GM21737 (cell line): ENCODE measurements at regions not wholly inside any gene's neighbourhood (a gene's known extent, or its start where the extent isn't known, plus 50 kb on each side); places are given as distances from the start of the nearest gene placed in this dataset.

Experiments used
- ATAC-seq: cut with Tn5 transposase; IDR thresholded peaks from one replicate; pipeline ENCODE4 v1.9.1; 2021; ENCODE audit warnings: mild to moderate bottlenecking, moderate library complexity; ENCODE audit not compliant: unreplicated experiment

- no peak for ATAC-seq
Measured at GRCh38 chr2:163281717-163282116, 443.1 kb upstream of the KCNH7 start.

GRCh38 chr2:163269374-163270021 lies 430.9 kb upstream of the KCNH7 start:
- ATAC-seq, result no peak

- ATAC-seq, result no peak
Measured at GRCh38 chr2:163266772-163267171, 428.2 kb upstream of the KCNH7 start.

DNA sequence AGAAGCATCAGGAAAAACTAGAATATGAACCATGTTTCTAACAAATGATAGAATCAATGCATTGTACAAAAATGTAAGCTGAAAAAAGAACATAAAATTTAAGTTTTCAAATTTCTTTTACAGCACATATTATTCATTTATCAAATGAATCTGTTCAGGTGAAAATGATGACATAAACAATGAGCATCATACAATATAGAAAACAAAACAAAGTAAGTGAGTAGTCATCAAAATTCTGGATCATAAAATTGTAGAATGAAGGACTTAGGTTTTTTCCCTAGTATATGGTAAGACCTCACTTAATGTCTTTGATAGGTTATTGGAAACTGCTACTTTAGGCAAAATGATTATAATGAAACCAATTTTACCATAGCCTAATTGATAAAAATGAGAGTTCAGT lies 427.0 kb upstream of the KCNH7 start:
- no peak for ATAC-seq

DNA sequence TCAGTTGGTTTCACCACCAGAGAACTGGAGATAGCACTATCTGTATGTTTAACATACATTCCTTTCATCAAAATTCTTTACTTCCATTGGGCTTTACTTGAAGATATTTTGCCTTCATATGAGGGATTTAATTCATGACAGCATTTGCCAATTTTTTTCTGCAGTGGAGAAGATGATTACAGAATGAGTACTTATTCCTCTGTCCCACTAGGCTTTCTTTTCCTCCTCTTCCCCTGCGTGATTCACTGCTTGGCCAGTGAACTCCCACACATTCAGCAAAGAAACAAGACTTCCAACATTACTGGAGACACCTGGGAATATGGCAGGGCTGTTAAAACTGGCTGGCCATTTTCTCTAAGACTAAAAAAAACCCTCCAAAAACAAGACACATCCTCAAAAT lies 425.8 kb upstream of the KCNH7 start:
- ATAC-seq, result no peak

GRCh38 chr2:163259489-163259888 lies 420.9 kb upstream of the KCNH7 start:
- ATAC-seq, result no peak

DNA sequence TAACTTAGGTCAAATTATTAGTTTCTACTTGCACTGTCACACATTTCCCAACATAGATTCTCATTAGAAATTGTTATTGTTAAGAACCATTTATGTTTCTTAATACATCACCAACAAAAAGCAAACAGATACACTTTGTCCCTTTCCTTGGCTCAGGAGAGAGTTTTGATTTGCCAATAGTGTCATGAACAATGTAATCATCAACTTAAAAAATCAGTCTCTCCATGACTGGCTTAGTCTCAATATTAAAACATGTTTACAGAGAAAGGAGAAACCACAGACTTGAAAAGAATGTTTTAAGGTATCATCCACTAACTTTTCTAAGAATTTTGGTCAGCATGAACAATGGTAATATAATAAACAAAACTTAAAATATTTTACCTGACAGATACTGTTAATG lies 416.5 kb upstream of the KCNH7 start:
- no peak for ATAC-seq

- ATAC-seq, result no peak
Measured at GRCh38 chr2:163253621-163254285, 415.2 kb upstream of the KCNH7 start.

- ATAC-seq, result no peak
Measured at GRCh38 chr2:163252199-163252598, 413.6 kb upstream of the KCNH7 start.

DNA sequence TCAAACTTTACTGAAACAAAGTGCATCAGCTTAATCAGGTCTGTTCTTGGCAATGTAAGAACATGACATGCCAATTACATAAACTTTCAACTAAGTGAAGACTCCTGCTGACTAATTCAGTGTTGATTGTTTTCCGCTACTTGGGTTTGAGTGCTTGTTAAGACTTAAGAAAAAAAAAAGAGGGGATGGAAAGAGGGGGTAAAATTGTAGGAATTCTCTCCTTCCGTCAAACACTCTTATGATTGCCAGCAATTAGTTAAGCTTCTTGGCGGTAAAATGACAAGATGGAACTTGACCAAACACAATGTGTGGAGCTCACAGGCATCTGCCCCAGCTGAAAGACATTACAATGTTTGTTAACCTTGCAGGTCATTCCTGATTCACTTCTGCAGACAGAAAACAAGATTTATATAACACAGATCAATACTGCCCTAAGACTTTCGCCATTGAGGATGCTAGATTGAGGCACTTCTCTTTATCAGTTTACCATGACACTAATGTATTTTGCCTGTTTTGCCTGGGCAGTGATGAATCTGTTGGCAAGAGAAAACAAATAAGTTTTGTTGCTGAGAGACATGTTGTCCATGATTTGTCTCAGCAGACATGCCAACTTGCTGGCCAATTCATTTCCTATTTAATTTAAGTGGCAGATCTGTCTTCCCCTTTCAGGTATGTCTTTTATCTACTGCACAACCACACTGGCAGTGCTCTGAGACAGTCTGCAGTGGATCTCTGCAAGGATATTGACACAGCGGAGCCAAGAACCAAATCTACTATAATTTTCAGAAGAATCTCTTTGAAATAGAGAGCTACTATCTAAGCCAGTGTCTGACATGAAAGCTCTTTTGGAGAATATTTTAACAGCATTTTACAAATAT lies 410.0 kb upstream of the KCNH7 start:
- no peak for ATAC-seq

- ATAC-seq, result no peak
Measured at GRCh38 chr2:163247847-163248220, 409.3 kb upstream of the KCNH7 start.

- ATAC-seq, result no peak
Measured at GRCh38 chr2:163247156-163247846, 408.7 kb upstream of the KCNH7 start.

- ATAC-seq, result no peak
Measured at GRCh38 chr2:163246135-163246534, 407.6 kb upstream of the KCNH7 start.

DNA sequence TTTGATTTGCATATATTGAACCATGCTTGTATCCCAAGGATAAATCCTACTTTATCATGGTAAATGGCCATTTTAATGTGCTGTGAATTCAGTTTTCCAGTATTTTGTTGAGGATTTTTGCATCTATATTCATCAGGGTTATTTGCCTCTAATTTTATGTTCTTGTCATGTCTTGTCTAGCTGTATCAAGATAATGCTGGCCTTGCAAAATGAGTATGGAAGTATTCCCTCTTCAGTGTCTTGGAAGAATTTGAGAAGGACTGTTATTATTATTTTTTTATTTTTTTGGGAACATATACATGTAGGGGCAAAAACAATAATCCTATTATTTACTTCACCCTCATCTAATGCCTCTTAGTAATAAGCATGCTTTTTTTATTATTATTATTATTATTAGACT lies 398.0 kb upstream of the KCNH7 start:
- ATAC-seq, result no peak

GRCh38 chr2:163231666-163232065 lies 393.1 kb upstream of the KCNH7 start:
- ATAC-seq, result no peak

GRCh38 chr2:163213661-163214081 lies 375.1 kb upstream of the KCNH7 start:
- ATAC-seq, result no peak

DNA sequence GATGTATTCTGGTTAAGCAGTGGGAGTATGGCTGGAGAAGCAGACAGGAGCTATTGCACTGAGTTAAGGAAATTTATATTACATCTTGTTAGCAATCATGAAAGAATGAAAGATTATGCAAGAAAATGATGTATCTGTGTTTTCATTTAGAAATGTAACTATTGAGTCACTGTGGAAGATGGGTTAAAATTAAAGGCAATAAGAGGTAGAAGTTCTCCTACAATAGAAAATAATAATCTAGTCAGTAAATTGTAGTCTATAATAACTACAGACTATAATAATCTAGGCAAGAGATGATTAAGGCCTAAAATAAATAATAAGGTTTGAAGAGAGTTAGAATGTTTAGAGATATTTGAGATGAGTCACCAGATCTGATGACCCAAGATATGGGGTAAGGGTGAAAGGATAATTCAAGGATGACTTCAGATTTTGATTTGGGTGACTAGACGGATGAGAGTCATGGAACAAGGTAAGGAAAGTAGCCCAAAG lies 371.9 kb upstream of the KCNH7 start:
- no peak for ATAC-seq

DNA sequence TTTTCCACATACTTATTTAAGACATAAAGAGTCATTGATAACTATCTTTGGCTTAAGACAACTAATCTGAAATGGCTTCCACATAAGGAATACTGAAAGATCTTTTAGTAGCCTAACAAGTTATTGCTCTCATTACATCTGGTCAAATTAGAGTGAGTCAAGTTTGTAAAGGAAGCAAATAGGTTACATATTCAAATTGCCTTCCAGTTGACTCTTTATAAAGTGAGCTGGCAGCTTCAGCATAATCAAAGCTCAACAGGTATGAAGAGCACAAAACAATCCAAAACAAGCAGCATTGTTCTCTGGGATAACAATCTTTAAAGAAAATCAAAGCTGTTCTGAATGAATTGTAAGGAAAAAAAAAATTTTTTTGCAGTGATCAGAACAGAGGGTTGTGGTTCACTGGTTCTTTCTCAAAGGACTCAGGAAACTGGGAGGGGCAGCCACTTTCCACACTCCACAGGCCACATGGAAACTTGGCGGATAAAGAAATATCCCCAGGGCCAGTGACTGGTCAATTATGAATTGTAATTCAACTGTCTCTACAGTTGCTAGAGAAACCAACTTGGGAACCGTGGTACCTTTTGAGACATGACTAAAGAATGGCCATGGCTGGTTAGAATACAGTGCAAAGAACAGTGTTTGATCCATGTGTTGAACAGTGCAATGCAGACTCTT lies 369.3 kb upstream of the KCNH7 start:
- ATAC-seq, result no peak

DNA sequence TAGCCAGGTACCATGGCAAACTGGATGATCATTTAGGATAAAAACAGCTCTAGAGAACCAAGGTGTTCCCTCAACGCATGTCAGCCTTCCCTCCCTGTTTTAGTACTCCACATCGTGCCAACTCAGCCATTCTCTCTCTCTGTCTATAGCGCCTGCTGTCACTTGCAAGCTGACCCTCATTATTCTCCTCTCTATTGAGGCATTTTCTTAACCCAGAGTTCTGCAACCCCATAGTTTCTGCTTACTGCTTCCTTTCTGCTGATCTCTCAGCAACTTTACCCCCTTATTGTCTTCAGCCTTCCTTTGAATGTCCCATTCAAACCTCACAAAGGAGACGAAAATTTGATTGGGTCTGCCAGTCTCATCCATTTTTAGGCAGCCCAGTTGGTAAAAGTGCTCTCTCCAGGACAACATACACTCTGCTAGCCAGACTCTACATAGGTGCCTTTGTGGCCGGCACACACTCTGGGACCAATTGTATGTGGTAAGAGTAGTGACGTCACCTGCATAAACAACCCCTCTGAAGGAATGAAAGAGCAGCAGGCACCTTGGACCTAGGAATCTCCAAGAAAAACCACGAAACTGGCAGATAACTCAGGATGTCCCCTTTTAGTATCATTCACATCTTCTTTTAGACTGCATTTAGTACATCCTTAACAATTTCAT lies 367.2 kb upstream of the KCNH7 start:
- no peak for ATAC-seq

- no peak for ATAC-seq
Measured at GRCh38 chr2:163200741-163201140, 362.2 kb upstream of the KCNH7 start.
